SK-N-SH treated with all-trans-retinoic acid at 6 μM for 48 hours (cell line): ENCODE measurements at regions not wholly inside any gene's neighbourhood (a gene's known extent, or its start where the extent isn't known, plus 50 kb on each side); places are given as distances from the start of the nearest gene placed in this dataset.

Source experiments
- ATAC-seq: fragments of 200-7000 bp; cut with Tn5 transposase; 3 replicates; pipeline ENCODE4 v1.9.1; 2020; ENCODE audit warnings: mild to moderate bottlenecking, moderate library complexity
- CSDC2 ChIP-seq: fragments of 250-450 bp; sonication (Bioruptor Pico); IDR thresholded peaks from 2 replicates; pipeline ENCODE4 v1.5.0; 2020; ENCODE audit warnings: mild to moderate bottlenecking, moderate library complexity
- ESRRG ChIP-seq: fragments of 250-450 bp; sonication (Bioruptor Pico); IDR thresholded peaks from 2 replicates; pipeline ENCODE4 v1.6.1; 2021; ENCODE audit warnings: mild to moderate bottlenecking
- OSR1 ChIP-seq: fragments of 250-450 bp; sonication (Bioruptor Pico); IDR thresholded peaks from 2 replicates; pipeline ENCODE4 v1.8.0; 2022; ENCODE audit warnings: moderate library complexity, mild to moderate bottlenecking, inconsistent platforms
- PATZ1 ChIP-seq: fragments of 250-450 bp; sonication (Bioruptor Pico); IDR thresholded peaks from 2 replicates; pipeline ENCODE4 v1.8.0; 2020; ENCODE audit warnings: mild to moderate bottlenecking, moderate library complexity, borderline replicate concordance
- POU6F1 ChIP-seq: fragments of 250-450 bp; sonication (Bioruptor Pico); IDR thresholded peaks from 2 replicates; pipeline ENCODE4 v1.8.0; 2021; ENCODE audit warnings: low read depth, mild to moderate bottlenecking, moderate library complexity, borderline replicate concordance
- PPARA ChIP-seq: fragments of 250-450 bp; sonication (Bioruptor Pico); IDR thresholded peaks from 2 replicates; pipeline ENCODE4 v1.5.0; 2020; ENCODE audit warnings: mild to moderate bottlenecking, borderline replicate concordance
- RARB ChIP-seq: fragments of 250-450 bp; sonication (Bioruptor Pico); IDR thresholded peaks from 2 replicates; pipeline ENCODE4 v1.8.0; 2021; ENCODE audit warnings: mild to moderate bottlenecking, moderate library complexity
- SNAI2 ChIP-seq: fragments of 250-450 bp; sonication (Bioruptor Pico); IDR thresholded peaks from 2 replicates; pipeline ENCODE4 v1.5.0; 2020; ENCODE audit warnings: mild to moderate bottlenecking, moderate library complexity
- TOX ChIP-seq: fragments of 250-450 bp; sonication (Bioruptor Pico); IDR thresholded peaks from 2 replicates; pipeline ENCODE4 v1.8.0; 2021; ENCODE audit warnings: mild to moderate bottlenecking, moderate library complexity, borderline replicate concordance
- TSHZ2 ChIP-seq: fragments of 250-450 bp; sonication (Bioruptor Pico); IDR thresholded peaks from 2 replicates; pipeline ENCODE4 v1.5.0; 2020; ENCODE audit warnings: mild to moderate bottlenecking, moderate library complexity
- ZFP3 ChIP-seq: fragments of 250-450 bp; sonication (Bioruptor Pico); IDR thresholded peaks from 2 replicates; pipeline ENCODE4 v1.5.0; 2020; ENCODE audit warnings: mild to moderate bottlenecking, moderate library complexity
- ZFP30 ChIP-seq: fragments of 450-650 bp; formaldehyde crosslinking; IDR thresholded peaks from 2 replicates; pipeline ENCODE4 v1.5.0; 2022; ENCODE audit warnings: mild to moderate bottlenecking, moderate library complexity
- ZNF70 ChIP-seq: fragments of 450-650 bp; formaldehyde crosslinking; IDR thresholded peaks from 2 replicates; pipeline ENCODE4 v1.5.0; 2020; ENCODE audit warnings: mild to moderate bottlenecking, moderate library complexity
- ZNF8 ChIP-seq: fragments of 450-650 bp; formaldehyde crosslinking; IDR thresholded peaks from 2 replicates; pipeline ENCODE4 v1.5.0; 2020; ENCODE audit warnings: mild to moderate bottlenecking, moderate library complexity
- TF ChIP-seq, protein P1 (sequence below): fragments of 250-450 bp; sonication (Bioruptor Pico); IDR thresholded peaks from 2 replicates; pipeline ENCODE4 v1.5.1; 2020; ENCODE audit warnings: low read depth, mild to moderate bottlenecking, moderate library complexity

DNA sequence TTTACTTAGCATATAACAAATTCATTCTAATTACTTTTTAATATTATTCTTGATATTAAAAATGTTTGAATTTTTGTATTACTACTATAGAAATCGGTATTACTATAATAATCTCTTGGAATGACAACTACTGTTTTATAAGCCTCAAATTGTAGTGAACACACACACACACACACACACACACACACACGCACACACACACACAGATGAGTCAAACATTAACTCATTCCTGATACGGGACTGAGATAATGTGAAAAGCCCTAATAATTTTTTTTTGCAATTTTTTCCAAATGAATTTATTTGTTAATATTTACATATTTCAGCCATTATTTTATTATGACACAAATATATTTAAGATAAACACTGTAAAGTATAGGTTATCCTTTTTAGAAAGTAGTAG lies 951.2 kb upstream of the PHF14 start:
- ATAC-seq, result no peak
- TF ChIP-seq PATZ1 (CRISPR knock-in tag), result no peak
- no peak for TF ChIP-seq ZNF8 (CRISPR knock-in tag)
- no peak for TF ChIP-seq CSDC2
- TF ChIP-seq, protein P1, sequence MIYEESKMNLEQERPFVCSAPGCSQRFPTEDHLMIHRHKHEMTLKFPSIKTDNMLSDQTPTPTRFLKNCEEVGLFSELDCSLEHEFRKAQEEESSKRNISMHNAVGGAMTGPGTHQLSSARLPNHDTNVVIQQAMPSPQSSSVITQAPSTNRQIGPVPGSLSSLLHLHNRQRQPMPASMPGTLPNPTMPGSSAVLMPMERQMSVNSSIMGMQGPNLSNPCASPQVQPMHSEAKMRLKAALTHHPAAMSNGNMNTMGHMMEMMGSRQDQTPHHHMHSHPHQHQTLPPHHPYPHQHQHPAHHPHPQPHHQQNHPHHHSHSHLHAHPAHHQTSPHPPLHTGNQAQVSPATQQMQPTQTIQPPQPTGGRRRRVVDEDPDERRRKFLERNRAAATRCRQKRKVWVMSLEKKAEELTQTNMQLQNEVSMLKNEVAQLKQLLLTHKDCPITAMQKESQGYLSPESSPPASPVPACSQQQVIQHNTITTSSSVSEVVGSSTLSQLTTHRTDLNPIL (CRISPR knock-in tag), result no peak
- no peak for TF ChIP-seq PPARA
- TF ChIP-seq POU6F1 (CRISPR knock-in tag), result no peak
- no peak for TF ChIP-seq RARB (CRISPR knock-in tag)
- TF ChIP-seq ZFP30 (CRISPR knock-in tag), result no peak
- no peak for TF ChIP-seq ZFP3 (CRISPR knock-in tag)
- no peak for TF ChIP-seq TOX (CRISPR knock-in tag)
- TF ChIP-seq TSHZ2 (CRISPR knock-in tag), result no peak
- TF ChIP-seq ZNF70 (CRISPR knock-in tag), result no peak
- TF ChIP-seq SNAI2 (CRISPR knock-in tag), result no peak
- TF ChIP-seq OSR1 (CRISPR knock-in tag), result no peak

DNA sequence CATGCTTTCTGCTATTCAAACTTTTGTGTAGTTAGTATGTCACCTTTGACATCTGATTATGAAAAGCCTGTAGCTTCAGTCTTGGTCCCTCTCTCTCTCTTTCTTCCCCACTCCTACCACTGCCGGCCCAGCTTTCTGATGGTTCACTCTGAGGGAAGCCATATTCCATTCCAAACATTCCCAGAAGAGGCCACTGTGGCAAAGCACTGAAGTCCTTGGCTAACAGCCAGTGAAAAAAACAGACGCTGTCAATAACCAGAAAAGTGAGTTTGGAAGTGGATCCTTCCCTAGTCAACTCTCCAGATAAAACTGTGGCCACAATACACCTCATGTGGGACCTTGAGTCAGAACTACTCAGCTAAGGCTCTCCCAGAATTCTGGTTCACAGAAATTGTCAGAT lies 950.7 kb upstream of the PHF14 start:
- no peak for TF ChIP-seq POU6F1 (CRISPR knock-in tag)
- TF ChIP-seq TSHZ2 (CRISPR knock-in tag), result 0 out of 2 replicates have a peak, but pooled peaks have one; percentile 23
- ATAC-seq, result no peak

DNA sequence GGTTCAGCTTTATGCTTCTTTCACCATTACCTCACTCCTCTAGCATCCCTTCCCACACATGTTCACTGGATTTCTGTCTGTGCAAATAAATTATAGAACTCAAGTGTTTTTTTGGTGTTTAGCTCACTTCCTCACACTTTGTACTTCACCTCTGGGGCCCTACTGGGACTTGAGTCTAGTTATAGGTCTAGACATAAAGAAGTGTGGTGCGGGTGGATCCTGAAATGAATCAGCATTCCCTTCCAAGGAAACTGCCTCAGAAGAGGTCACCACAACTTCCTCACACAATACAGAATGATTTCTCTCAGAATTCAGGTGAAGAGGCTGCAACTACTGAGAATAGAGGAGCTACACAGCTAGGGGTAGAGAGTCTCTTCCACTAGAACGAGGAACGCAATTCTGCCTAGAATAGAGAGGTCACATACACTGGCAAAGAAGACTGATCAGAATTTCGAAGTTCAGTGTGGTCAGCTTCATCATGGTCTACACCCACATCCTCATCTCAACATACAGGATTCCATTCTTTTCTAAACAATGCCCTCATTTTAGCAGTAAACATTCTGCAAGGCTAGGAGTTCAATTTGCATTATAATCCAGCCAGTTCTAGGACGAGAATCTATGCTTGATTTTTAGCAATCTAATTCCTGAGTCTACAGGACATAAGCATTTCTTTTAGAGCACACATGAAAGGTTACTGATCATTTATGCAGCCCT lies 938.7 kb upstream of the PHF14 start:
- TF ChIP-seq CSDC2, result no peak
- TF ChIP-seq ESRRG (CRISPR knock-in tag), result no peak
- no peak for TF ChIP-seq PPARA
- no peak for TF ChIP-seq ZNF8 (CRISPR knock-in tag)
- no peak for TF ChIP-seq TSHZ2 (CRISPR knock-in tag)
- ATAC-seq, result no peak
